H9 (cell line): ENCODE measurements at regions not wholly inside any gene's neighbourhood (a gene's known extent, or its start where the extent isn't known, plus 50 kb on each side); places are given as distances from the start of the nearest gene placed in this dataset.

Source experiments
- DNase-seq: peaks from one replicate; pipeline ENCODE4 v3.0.0-alpha.2; 2017
- H2AFZ ChIP-seq: one replicate; pipeline ENCODE4 v1.6.1; 2013; ENCODE audit warnings: mild to moderate bottlenecking, low read length, control low read depth, moderate library complexity
- H2AK5ac ChIP-seq: 2 replicates; pipeline ENCODE4 v1.6.1; 2013; ENCODE audit warnings: low read length, control low read depth, mixed read lengths; ENCODE audit not compliant: insufficient read length
- H2BK120ac ChIP-seq: one replicate; pipeline ENCODE4 v1.6.1; 2013; ENCODE audit warnings: low read depth, mild to moderate bottlenecking, low read length, control low read depth, inconsistent platforms; ENCODE audit not compliant: poor library complexity, severe bottlenecking
- H2BK12ac ChIP-seq: 2 replicates; pipeline ENCODE4 v1.6.1; 2013; ENCODE audit warnings: low read length, control low read depth, mixed read lengths, low read depth; ENCODE audit not compliant: insufficient read length
- H2BK15ac ChIP-seq: 2 replicates; pipeline ENCODE4 v1.6.1; 2013; ENCODE audit warnings: low read depth, low read length, control low read depth
- H2BK20ac ChIP-seq: one replicate; pipeline ENCODE4 v1.6.1; 2013; ENCODE audit warnings: low read depth, mild to moderate bottlenecking, low read length, control low read depth, inconsistent platforms; ENCODE audit not compliant: poor library complexity, severe bottlenecking
- H2BK5ac ChIP-seq: 2 replicates; pipeline ENCODE4 v1.6.1; 2013; ENCODE audit warnings: low read length, control low read depth, mixed read lengths; ENCODE audit not compliant: insufficient read length
- H3K14ac ChIP-seq: 2 replicates; pipeline ENCODE4 v1.6.1; 2013; ENCODE audit warnings: low read length, control low read depth; ENCODE audit not compliant: insufficient read depth
- H3K18ac ChIP-seq: 2 replicates; pipeline ENCODE4 v1.6.1; 2013; ENCODE audit warnings: low read depth, mild to moderate bottlenecking, mixed read lengths, low read length, control low read depth; ENCODE audit not compliant: insufficient read length
- H3K23ac ChIP-seq: 2 replicates; pipeline ENCODE4 v1.6.1; 2013; ENCODE audit warnings: low read length, control low read depth, mixed read lengths, low read depth; ENCODE audit not compliant: insufficient read length
- H3K23me2 ChIP-seq: 2 replicates; pipeline ENCODE4 v1.6.1; 2013; ENCODE audit warnings: low read depth, mild to moderate bottlenecking, mixed read lengths, low read length, control low read depth; ENCODE audit not compliant: insufficient read length, poor library complexity, severe bottlenecking
- H3K27ac ChIP-seq: 2 replicates; pipeline ENCODE4 v1.5.1; 2013; ENCODE audit warnings: low read length, control low read depth, mixed read lengths, low read depth; ENCODE audit not compliant: insufficient read length
- H3K27me3 ChIP-seq: 2 replicates; pipeline ENCODE4 v1.6.1; 2013; ENCODE audit warnings: low read length, control low read depth, inconsistent platforms; ENCODE audit not compliant: insufficient read depth
- H3K4ac ChIP-seq: 2 replicates; pipeline ENCODE4 v1.6.1; 2013; ENCODE audit warnings: low read depth, mild to moderate bottlenecking, control low read depth, inconsistent platforms, low read length, moderate library complexity
- H3K4me1 ChIP-seq: 2 replicates; pipeline ENCODE4 v1.6.1; 2013; ENCODE audit warnings: low read length, control low read depth, inconsistent platforms; ENCODE audit not compliant: insufficient read depth
- H3K4me2 ChIP-seq: 2 replicates; pipeline ENCODE4 v1.6.1; 2013; ENCODE audit warnings: low read length, control low read depth, mixed read lengths; ENCODE audit not compliant: insufficient read length, insufficient read depth
- H3K56ac ChIP-seq: 2 replicates; pipeline ENCODE4 v1.6.1; 2013; ENCODE audit warnings: low read depth, mild to moderate bottlenecking, mixed read lengths, low read length, control low read depth; ENCODE audit not compliant: insufficient read length
- H3K79me1 ChIP-seq: 2 replicates; pipeline ENCODE4 v1.6.1; 2013; ENCODE audit warnings: low read depth, mild to moderate bottlenecking, moderate library complexity, low read length, control low read depth, inconsistent platforms; ENCODE audit not compliant: insufficient read depth, poor library complexity, severe bottlenecking
- H3K79me2 ChIP-seq: 2 replicates; pipeline ENCODE4 v1.6.1; 2013; ENCODE audit warnings: low read length, control low read depth, inconsistent platforms; ENCODE audit not compliant: insufficient read depth
- H3K9ac ChIP-seq: 2 replicates; pipeline ENCODE4 v1.6.1; 2013; ENCODE audit warnings: low read length, control low read depth, mixed read lengths; ENCODE audit not compliant: insufficient read length; ENCODE audit errors: extremely low read depth
- H3K9me3 ChIP-seq: one replicate; pipeline ENCODE4 v1.6.1; 2013; ENCODE audit warnings: low read depth, low read length, inconsistent platforms; ENCODE audit not compliant: control insufficient read depth
- H3T11ph ChIP-seq: one replicate; pipeline ENCODE4 v1.6.1; 2013; ENCODE audit warnings: mild to moderate bottlenecking, low read length, control low read depth, inconsistent platforms
- H4K20me1 ChIP-seq: one replicate; pipeline ENCODE4 v1.6.1; 2013; ENCODE audit not compliant: control insufficient read depth, insufficient read length, insufficient read depth
- H4K5ac ChIP-seq: 2 replicates; pipeline ENCODE4 v1.6.1; 2013; ENCODE audit warnings: low read depth, mild to moderate bottlenecking, mixed read lengths, low read length, control low read depth; ENCODE audit not compliant: insufficient read length
- H4K8ac ChIP-seq: replicated peaks from 2 replicates; pipeline ENCODE4 v1.6.1; 2013; ENCODE audit warnings: low read length, control low read depth, mixed read lengths, low read depth; ENCODE audit not compliant: insufficient read length
- H4K91ac ChIP-seq: 2 replicates; pipeline ENCODE4 v1.6.1; 2013; ENCODE audit warnings: low read depth, mild to moderate bottlenecking, moderate library complexity, mixed read lengths, low read length, control low read depth; ENCODE audit not compliant: insufficient read length
- H3K27ac Mint-ChIP-seq, 3 experiments: 2 replicates in 2 of 3; 3 replicates in 1 of 3; pipeline ENCODE4 v1.8.0; 2020 to 2021; ENCODE audit warnings: mixed read lengths in 3 of 3, mild to moderate bottlenecking in 1 of 3, moderate library complexity in 1 of 3
- H3K27me3 Mint-ChIP-seq: 2 replicates; pipeline ENCODE4 v1.8.0; 2021; ENCODE audit warnings: low read depth, mild to moderate bottlenecking, moderate library complexity, mixed read lengths
- H3K36me3 Mint-ChIP-seq, 3 experiments: 2 replicates in 2 of 3; 3 replicates in 1 of 3; pipeline ENCODE4 v1.8.0; 2020 to 2021; ENCODE audit warnings: low read depth in 3 of 3, mixed read lengths in 3 of 3; ENCODE audit not compliant: insufficient read depth in 1 of 3
- H3K4me1 Mint-ChIP-seq, 2 experiments: 2 replicates each; pipeline ENCODE4 v1.8.0; 2020; ENCODE audit warnings: mixed read lengths in 2 of 2
- H3K4me3 Mint-ChIP-seq, 2 experiments: 2 replicates in 1 of 2; 3 replicates in 1 of 2; pipeline ENCODE4 v1.8.0; 2020 to 2021; ENCODE audit warnings: mild to moderate bottlenecking in 2 of 2, mixed read lengths in 2 of 2, moderate library complexity in 1 of 2
- H3K9me3 Mint-ChIP-seq, 2 experiments: 2 replicates in 1 of 2; 3 replicates in 1 of 2; pipeline ENCODE4 v1.8.0; 2020; ENCODE audit warnings: mild to moderate bottlenecking in 2 of 2, mixed read lengths in 2 of 2, moderate library complexity in 1 of 2
- CTCF ChIP-seq: fragments of 200-600 bp; sonication (generic); conservative IDR thresholded peaks from 3 replicates; pipeline ENCODE4 v1.8.0; 2021; ENCODE audit warnings: antibody characterized with exemption, mild to moderate bottlenecking
- WGBS: extraction: QIAGEN DNeasy Blood & Tissue Kit; methylation state at CpG from one replicate; pipeline ENCODE4 v1.1.7; 2013; ENCODE audit warnings: missing lambda C conversion rate, low lambda C conversion rate, mixed read lengths; ENCODE audit not compliant: insufficient read length; ENCODE audit errors: extremely low coverage; 5-methylcytosine and 5-hydroxymethylcytosine counted together

GRCh38 chr9:135249191-135249590 is 161.7 kb downstream of the OLFM1 start:
- H2BK15ac ChIP-seq, result no peak overlapping the region
- no peak overlapping the region for H3T11ph ChIP-seq
- H3K27ac ChIP-seq, result no peak overlapping the region
- H3K36me3 Mint-ChIP-seq, result no peaks in the 10 kb centered on the region
- H3K79me1 ChIP-seq, result no peaks in the 10 kb centered on the region
- H3K27me3 ChIP-seq, result no peaks in the 10 kb centered on the region
- H3K4me1 Mint-ChIP-seq, result peaks cover 11 to 26% of the 10 kb centered on the region in 2 experiments
- no peak overlapping the region for H4K91ac ChIP-seq
- no peak overlapping the region for H3K18ac ChIP-seq
- no peak for TF ChIP-seq CTCF
- H3K4me2 ChIP-seq, result no peak overlapping the region
- H2AK5ac ChIP-seq, result no peak overlapping the region
- peaks cover 6% of the 10 kb centered on the region for H3K27me3 Mint-ChIP-seq
- no peak overlapping the region for H4K5ac ChIP-seq
- 0 out of 7 replicates have a peak overlapping the region, but pooled peaks of 1 of the 3 experiments have one; percentile 28 for H3K27ac Mint-ChIP-seq
- no peak overlapping the region for H2AFZ ChIP-seq
- H3K4ac ChIP-seq, result no peak overlapping the region
- H2BK20ac ChIP-seq, result no peak overlapping the region
- H2BK120ac ChIP-seq, result no peak overlapping the region
- no CpG with 5 or more reads among the region's 9 CpGs for WGBS
- no peak overlapping the region for H4K8ac ChIP-seq
- no peak overlapping the region; the same call in 1 of the 2 replicates for H3K14ac ChIP-seq
- no peaks in the 10 kb centered on the region; the same call in 1 of the 2 replicates for H3K4me1 ChIP-seq
- no peaks in the 10 kb centered on the region for H3K79me2 ChIP-seq
- H3K23ac ChIP-seq, result no peak overlapping the region
- no peak overlapping the region for H3K56ac ChIP-seq
- H3K9me3 Mint-ChIP-seq, result no peaks in the 10 kb centered on the region; a peak in 1 of 5 replicates
- H3K9me3 ChIP-seq, result no peaks in the 10 kb centered on the region
- H3K4me3 Mint-ChIP-seq, result no peak overlapping the region
- H3K23me2 ChIP-seq, result no peaks in the 10 kb centered on the region
- H2BK5ac ChIP-seq, result no peak overlapping the region
- no peak for DNase-seq
- H3K9ac ChIP-seq, result no peak overlapping the region
- H4K20me1 ChIP-seq, result no peaks in the 10 kb centered on the region
- no peak overlapping the region for H2BK12ac ChIP-seq
